ENCODE measurements at regions not wholly inside any gene's neighbourhood (a gene's known extent, or its start where the extent isn't known, plus 50 kb on each side); places are given as distances from the start of the nearest gene placed in this dataset.

DNA sequence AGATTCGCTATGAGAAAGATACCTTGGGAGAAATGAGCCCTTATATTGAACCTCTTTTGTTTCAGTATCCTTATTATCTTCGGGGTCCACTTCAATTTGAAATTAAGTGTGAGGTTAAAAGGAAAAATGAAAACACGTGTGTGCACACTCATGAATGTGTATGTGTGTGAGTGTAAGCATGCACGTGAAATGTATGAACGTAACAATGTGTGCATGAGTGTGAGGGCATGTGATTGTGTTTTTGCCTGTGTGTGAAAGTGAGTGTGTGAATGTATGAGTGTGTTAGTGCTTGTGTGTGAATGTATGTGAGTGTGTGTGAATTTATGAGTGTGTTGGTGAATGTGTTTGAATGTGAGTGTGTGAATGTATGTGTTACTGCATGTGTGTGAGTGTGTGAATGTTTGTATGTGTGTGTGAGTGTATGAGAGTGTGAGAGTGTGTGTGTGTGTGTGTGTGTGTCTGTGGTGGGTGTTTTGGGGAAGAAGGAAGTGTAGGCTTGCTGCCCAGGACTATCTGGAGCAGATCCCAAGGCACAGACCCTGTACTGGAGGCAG, 224.0 kb upstream of the CDH13 start:
- no peak overlapping the region for H3K27ac ChIP-seq (replicated peaks)
- intact Hi-C loops (cut with micrococcal nuclease): no loop called here
- H3K36me3 ChIP-seq: no peaks in the 10 kb centered on the region
- H3K9me3 ChIP-seq (replicated peaks): peaks cover 7% of the 10 kb centered on the region
- TF ChIP-seq, protein P1, sequence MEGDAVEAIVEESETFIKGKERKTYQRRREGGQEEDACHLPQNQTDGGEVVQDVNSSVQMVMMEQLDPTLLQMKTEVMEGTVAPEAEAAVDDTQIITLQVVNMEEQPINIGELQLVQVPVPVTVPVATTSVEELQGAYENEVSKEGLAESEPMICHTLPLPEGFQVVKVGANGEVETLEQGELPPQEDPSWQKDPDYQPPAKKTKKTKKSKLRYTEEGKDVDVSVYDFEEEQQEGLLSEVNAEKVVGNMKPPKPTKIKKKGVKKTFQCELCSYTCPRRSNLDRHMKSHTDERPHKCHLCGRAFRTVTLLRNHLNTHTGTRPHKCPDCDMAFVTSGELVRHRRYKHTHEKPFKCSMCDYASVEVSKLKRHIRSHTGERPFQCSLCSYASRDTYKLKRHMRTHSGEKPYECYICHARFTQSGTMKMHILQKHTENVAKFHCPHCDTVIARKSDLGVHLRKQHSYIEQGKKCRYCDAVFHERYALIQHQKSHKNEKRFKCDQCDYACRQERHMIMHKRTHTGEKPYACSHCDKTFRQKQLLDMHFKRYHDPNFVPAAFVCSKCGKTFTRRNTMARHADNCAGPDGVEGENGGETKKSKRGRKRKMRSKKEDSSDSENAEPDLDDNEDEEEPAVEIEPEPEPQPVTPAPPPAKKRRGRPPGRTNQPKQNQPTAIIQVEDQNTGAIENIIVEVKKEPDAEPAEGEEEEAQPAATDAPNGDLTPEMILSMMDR (IDR thresholded peaks at IDR 0.05; ENCODE audit: borderline replicate concordance): no peak
- no peak for DNase-seq
- H3K4me3 ChIP-seq: no peak overlapping the region
- H3K4me1 ChIP-seq: no peaks in the 10 kb centered on the region
- peaks cover 21% of the 10 kb centered on the region for H3K27me3 ChIP-seq (ENCODE audit: low read depth)

DNA sequence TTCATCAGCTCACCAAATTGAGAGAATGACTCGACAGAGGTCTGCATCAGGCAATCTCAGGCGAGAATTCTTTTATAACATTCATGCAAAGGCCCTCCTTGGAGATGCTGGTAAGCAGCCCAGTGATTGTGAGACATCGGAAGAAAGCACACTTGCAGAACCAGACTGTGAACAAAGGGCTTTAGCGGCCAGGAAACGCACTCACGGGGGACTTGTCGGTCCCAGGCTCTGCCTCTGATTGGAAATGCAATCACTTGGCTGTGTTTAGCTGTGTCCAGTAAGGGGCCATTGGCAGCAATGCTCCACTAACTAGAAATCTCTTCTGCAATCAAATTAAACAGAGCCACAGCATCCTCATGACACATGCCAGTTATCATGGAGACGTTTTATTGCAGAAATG, 226.7 kb upstream of the CDH13 start:
- DNase-seq: no peak
- Histone ChIP-seq H3K9me3 (replicated peaks) (peaks cover 7% of the 10 kb centered on the region), H3K4me3 (no peak overlapping the region), H3K27ac (replicated peaks) (no peak overlapping the region), H3K36me3 (no peaks in the 10 kb centered on the region), H3K27me3 (ENCODE audit: low read depth) (peaks cover 30% of the 10 kb centered on the region), H3K4me1 (no peaks in the 10 kb centered on the region)
- intact Hi-C loops (cut with micrococcal nuclease): no loop called here
- TF ChIP-seq, protein P1 (IDR thresholded peaks at IDR 0.05; ENCODE audit: borderline replicate concordance): no peak

DNA sequence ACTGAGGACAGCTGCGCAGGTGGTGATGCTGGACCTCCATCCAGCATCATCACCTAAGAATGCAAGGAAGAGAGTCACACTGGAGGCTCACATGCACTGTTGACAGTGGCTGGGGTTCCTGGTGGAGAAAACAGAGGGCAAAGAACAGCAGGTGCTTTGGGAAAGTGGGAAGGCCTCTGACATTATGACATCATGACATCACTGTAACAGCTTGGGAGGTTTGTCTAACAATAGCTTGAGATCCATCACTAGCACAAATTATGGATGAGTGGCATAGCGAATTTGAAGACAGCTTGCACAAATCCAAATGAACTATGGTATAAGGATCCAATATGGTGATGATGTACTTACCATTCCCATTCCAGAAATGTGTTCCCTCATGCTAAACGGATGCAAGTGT, 226.5 kb upstream of the MPHOSPH6 start:
- DNase-seq: no peak
- Histone ChIP-seq H3K27ac (replicated peaks) (no peak overlapping the region), H3K36me3 (no peaks in the 10 kb centered on the region), H3K4me3 (no peak overlapping the region), H3K4me1 (no peaks in the 10 kb centered on the region), H3K9me3 (replicated peaks) (peaks cover 7% of the 10 kb centered on the region), H3K27me3 (ENCODE audit: low read depth) (peaks cover 37% of the 10 kb centered on the region)
- TF ChIP-seq, protein P1 (IDR thresholded peaks at IDR 0.05; ENCODE audit: borderline replicate concordance): no peak
- intact Hi-C loops (cut with micrococcal nuclease): no loop called here

DNA sequence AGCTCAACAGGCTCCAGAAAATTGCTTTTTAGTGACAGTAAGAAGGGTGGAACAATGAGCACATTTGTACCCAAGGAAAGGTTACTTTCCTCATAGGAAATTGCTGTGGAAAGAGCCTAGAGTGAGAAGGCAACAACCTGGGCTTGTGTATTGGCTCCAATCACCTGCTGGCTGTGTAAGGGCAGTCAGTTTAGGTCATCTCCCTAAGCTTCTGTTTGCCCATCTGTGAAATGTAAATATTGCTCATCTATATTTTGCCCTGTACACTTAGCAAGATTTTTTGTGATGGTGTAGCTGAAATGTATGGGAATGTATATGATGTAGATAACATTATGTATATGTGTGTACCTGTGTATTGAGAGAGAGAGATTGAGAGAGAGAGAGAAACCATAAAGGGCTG, 225.2 kb upstream of the MPHOSPH6 start:
- Histone ChIP-seq H3K4me1 (no peaks in the 10 kb centered on the region), H3K27ac (replicated peaks) (no peak overlapping the region), H3K27me3 (ENCODE audit: low read depth) (peaks cover 37% of the 10 kb centered on the region), H3K9me3 (replicated peaks) (peaks cover 7% of the 10 kb centered on the region), H3K4me3 (no peak overlapping the region), H3K36me3 (no peaks in the 10 kb centered on the region)
- intact Hi-C loops (cut with micrococcal nuclease): no loop called here
- DNase-seq: no peak
- TF ChIP-seq, protein P1 (IDR thresholded peaks at IDR 0.05; ENCODE audit: borderline replicate concordance): no peak

DNA sequence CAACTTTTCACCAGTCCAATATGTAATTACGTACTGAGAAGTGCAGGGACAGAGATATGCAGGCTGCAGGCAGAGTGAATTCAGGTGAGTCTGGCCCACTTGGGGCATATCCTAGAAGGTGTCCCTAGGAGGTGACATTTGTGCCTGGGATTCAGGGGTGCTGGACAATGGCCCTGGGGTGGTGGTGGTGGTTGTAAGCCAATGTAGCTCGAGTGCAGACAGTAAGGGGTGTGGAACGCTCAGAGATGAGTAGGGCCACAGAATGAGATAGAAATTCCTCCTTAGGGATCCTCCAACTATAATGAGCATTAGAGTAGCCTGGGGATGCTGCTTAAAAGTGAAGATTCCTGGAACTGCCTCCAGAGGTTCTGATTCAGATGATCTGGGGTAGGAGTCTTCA, 221.7 kb upstream of the MPHOSPH6 start:
- intact Hi-C loops (cut with micrococcal nuclease): no loop called here
- TF ChIP-seq, protein P1 (IDR thresholded peaks at IDR 0.05; ENCODE audit: borderline replicate concordance): no peak
- no peak overlapping the region for H3K27ac ChIP-seq (replicated peaks)
- H3K4me1 ChIP-seq: no peaks in the 10 kb centered on the region
- H3K4me3 ChIP-seq: no peak overlapping the region
- DNase-seq: no peak
- peaks cover 17% of the 10 kb centered on the region for H3K27me3 ChIP-seq (ENCODE audit: low read depth)
- no peaks in the 10 kb centered on the region for H3K36me3 ChIP-seq
- no peaks in the 10 kb centered on the region for H3K9me3 ChIP-seq (replicated peaks)

All from left ventricle myocardium inferior (tissue), 1 donor.